ENCODE measurements at regions not wholly inside any gene's neighbourhood (a gene's known extent, or its start where the extent isn't known, plus 50 kb on each side); places are given as distances from the start of the nearest gene placed in this dataset.

GRCh38 chr11:104214517-104214916 is 50.6 kb upstream of the PDGFD start:
- Histone ChIP-seq H3K27me3 (ENCODE audit: insufficient read depth in 3 of 3, low read length in 2 of 3) (no peaks in the 10 kb centered on the region), H3K9me3 (no peaks in the 10 kb centered on the region), H3K4me1 (no peaks in the 10 kb centered on the region), H3K36me3 (ENCODE audit: insufficient read depth in 1 of 2, low read depth in 1 of 2) (no peaks in the 10 kb centered on the region), H3K4me3 (no peak overlapping the region), H3K27ac (no peak overlapping the region)
- DNase-seq (no peak), ATAC-seq (no peak)
- intact Hi-C loops (cut with DNase I), result no loop called here
- TF ChIP-seq CTCF (IDR thresholded peaks at IDR 0.05), result no peak
- WGBS, 3 donors, result 76 to 86% (median 81%) methylated on average over 3 of the region's 3 CpGs
